CD4-positive, alpha-beta T cell treated with Interleukin-10 for 1 hour (primary cell): ENCODE measurements at regions not wholly inside any gene's neighbourhood (a gene's known extent, or its start where the extent isn't known, plus 50 kb on each side); places are given as distances from the start of the nearest gene placed in this dataset.

ENCODE experiments used
- DNase-seq: peaks from one replicate; pipeline ENCODE4 v3.0.0-alpha.2; 2020

GRCh38 chr4:19879330-19879729, 372.4 kb upstream of the SLIT2 start:
- DNase-seq = no peak

- no peak for DNase-seq
These were observed 393.7 kb upstream of the SLIT2 start for GRCh38 chr4:19857991-19858390.

- no peak for DNase-seq
These were observed 394.3 kb upstream of the SLIT2 start for GRCh38 chr4:19857380-19857779.

- DNase-seq = no peak
These were observed 400.8 kb upstream of the SLIT2 start for GRCh38 chr4:19850909-19851308.

- no peak for DNase-seq
These were observed 407.3 kb upstream of the SLIT2 start for GRCh38 chr4:19844446-19844845.

GRCh38 chr4:19842471-19842870, 409.2 kb upstream of the SLIT2 start:
- no peak for DNase-seq

- no peak for DNase-seq
These were observed 412.8 kb upstream of the SLIT2 start for GRCh38 chr4:19838858-19839257.

GRCh38 chr4:19835429-19835828, 416.3 kb upstream of the SLIT2 start:
- no peak for DNase-seq

- DNase-seq = no peak
These were observed 419.3 kb upstream of the SLIT2 start for GRCh38 chr4:19832411-19832810.

GRCh38 chr4:19831644-19832285, 419.9 kb upstream of the SLIT2 start:
- DNase-seq = no peak

- no peak for DNase-seq
These were observed 422.6 kb upstream of the SLIT2 start for GRCh38 chr4:19829101-19829500.

GRCh38 chr4:19823781-19824180, 427.9 kb upstream of the SLIT2 start:
- DNase-seq = no peak

- DNase-seq = no peak
These were observed 432.0 kb upstream of the SLIT2 start for GRCh38 chr4:19819737-19820136.

- no peak for DNase-seq
These were observed 441.7 kb upstream of the SLIT2 start for GRCh38 chr4:19809989-19810388.

- DNase-seq = no peak
These were observed 444.2 kb upstream of the SLIT2 start for GRCh38 chr4:19807505-19807904.

- no peak for DNase-seq
These were observed 444.8 kb upstream of the SLIT2 start for GRCh38 chr4:19806865-19807264.

GRCh38 chr4:19803406-19803805, 448.3 kb upstream of the SLIT2 start:
- DNase-seq = no peak

GRCh38 chr4:19793831-19794230, 457.9 kb upstream of the SLIT2 start:
- DNase-seq = no peak

- no peak for DNase-seq
These were observed 460.1 kb upstream of the SLIT2 start for GRCh38 chr4:19791422-19792123.

GRCh38 chr4:19786616-19787015, 465.1 kb upstream of the SLIT2 start:
- DNase-seq = no peak

- no peak for DNase-seq
These were observed 468.0 kb upstream of the SLIT2 start for GRCh38 chr4:19783667-19784223.

GRCh38 chr4:19780871-19781270, 470.8 kb upstream of the SLIT2 start:
- no peak for DNase-seq

- DNase-seq = no peak
These were observed 474.8 kb upstream of the SLIT2 start for GRCh38 chr4:19776929-19777328.

- DNase-seq = no peak
These were observed 475.7 kb upstream of the SLIT2 start for GRCh38 chr4:19776021-19776459.
